IPS DF 4.7 (cell line): ENCODE measurements at regions not wholly inside any gene's neighbourhood (a gene's known extent, or its start where the extent isn't known, plus 50 kb on each side); places are given as distances from the start of the nearest gene placed in this dataset.

Source experiments
- DNase-seq: peaks from one replicate; pipeline ENCODE4 v3.0.0-alpha.2; 2013; ENCODE audit warnings: low spot score; ENCODE audit errors: extremely low read depth

GRCh38 chrX:5100004-5100403, 1128.7 kb downstream of the NLGN4X start:
- no peak for DNase-seq

DNA sequence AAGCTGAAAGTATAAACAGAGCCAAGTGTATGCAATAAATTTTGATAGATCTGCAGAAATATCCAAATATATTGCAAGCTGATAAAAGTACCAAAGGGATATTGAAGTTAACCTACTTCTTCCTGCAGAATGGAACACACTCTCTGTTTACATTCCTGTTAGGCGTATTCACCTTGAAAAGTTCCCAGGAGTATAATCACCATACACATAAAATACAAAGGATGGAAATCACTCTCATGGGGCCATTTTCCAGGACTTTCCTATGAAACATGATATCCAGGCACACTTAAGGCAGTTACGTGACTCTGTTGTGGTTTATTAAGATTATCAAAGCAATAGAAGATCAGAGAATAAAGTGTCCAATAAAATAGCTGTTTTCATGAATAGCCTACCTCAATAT, 1142.3 kb downstream of the NLGN4X start:
- no peak for DNase-seq

- DNase-seq, result no peak
Measured at GRCh38 chrX:5084279-5084678, 1144.4 kb downstream of the NLGN4X start.

DNA sequence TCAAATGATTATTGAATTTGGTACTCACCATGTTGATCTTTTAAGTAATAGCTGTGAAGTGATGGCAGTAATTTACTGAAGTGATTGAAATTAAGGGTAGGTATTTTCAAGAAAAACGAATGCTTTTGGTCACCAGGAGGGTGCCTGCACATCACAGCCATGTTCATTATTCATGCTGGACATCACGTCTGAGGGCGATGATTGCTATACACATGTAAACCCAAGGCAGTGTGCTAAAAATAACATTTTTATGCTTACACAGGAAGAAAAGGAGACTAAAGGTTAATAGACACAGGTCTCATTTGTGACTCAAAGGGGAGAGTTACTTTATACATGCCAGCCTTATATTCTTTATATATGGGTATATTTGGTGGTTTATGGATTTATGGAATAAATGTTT, 1146.0 kb downstream of the NLGN4X start:
- DNase-seq, result no peak

GRCh38 chrX:5080791-5081190, 1147.9 kb downstream of the NLGN4X start:
- DNase-seq, result no peak

DNA sequence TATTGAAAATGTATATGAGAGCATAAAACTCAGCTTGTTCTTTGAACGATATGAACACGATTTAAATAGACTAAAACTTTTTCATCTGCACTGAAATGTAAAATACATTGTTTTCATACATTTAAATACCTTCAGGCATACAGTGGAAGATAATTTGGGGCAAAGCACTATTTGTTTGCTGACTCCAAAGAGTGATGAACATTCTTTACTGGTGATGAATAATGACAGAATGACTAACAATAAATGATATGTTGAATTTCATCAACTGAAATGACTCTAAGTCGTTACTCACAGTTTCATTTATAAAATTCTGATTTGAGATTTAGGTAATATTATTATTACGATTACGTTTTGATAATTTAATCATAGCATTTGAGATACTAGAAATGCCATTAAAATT, 1160.1 kb downstream of the NLGN4X start:
- DNase-seq, result no peak

DNA sequence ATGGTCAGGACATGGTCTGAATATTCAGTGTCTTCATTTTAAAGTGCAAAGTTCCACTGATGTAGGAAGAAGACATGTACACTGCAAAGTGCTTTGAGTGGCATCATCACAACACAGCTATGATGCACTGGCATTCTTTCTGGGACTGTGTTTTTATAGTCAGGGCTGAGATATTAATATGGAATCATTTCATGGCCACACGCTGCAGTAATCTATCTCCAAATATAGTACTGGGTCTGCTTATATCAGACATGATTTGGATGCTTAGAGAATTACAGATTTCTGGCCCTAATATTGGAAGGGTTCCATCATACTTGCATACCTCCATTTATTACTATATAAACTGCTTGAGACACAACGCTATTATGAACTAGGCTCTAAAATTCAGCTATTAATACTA, 1170.9 kb downstream of the NLGN4X start:
- DNase-seq, result no peak

- DNase-seq, result no peak
Measured at GRCh38 chrX:5054852-5055251, 1173.8 kb downstream of the NLGN4X start.

GRCh38 chrX:5051831-5052491, 1176.7 kb downstream of the NLGN4X start:
- DNase-seq, result no peak

DNA sequence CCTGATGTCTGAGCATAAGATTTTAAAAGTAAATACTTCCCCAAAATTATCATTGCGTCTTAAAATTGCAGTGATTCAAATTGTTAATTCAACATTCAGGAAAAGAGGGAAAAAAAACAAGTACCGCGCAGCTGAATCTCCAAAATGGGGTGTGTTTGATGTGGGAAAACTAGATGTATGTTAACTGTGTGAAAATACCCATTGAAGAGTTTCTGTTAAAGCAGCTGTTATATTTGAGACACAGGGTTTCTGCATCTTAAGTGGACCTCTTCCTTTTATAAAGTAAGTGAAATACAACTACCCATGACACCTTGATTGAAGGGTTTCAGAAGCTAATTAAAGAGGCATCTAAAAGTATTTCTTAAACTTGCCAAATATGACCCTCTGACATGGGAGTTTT, 1186.1 kb downstream of the NLGN4X start:
- no peak for DNase-seq

GRCh38 chrX:5031792-5032191, 1196.9 kb downstream of the NLGN4X start:
- no peak for DNase-seq

GRCh38 chrX:5015451-5015850, 1213.2 kb downstream of the NLGN4X start:
- no peak for DNase-seq

- DNase-seq, result no peak
Measured at GRCh38 chrX:4994855-4995254, 1233.8 kb downstream of the NLGN4X start.

DNA sequence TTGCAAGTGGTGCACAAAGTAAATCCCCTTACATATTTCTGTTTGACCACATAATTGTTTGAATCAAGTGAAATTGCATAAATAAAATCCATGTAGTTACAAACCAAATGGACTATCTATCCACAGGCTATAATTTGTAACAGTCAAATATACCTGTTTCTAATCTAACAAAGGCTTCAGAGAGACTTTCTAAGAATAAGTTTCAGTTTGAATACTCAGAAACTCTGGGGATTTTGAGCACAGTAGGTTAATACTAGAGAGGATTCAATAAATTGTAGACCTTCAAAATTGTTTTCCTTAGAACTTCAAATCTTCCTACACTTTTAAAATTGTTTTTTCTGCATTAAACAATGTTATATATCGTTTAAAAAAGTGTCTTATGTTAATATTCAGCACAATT, 1250.1 kb downstream of the NLGN4X start:
- DNase-seq, result no peak

GRCh38 chrX:4971646-4972045, 1257.0 kb downstream of the NLGN4X start:
- no peak for DNase-seq

DNA sequence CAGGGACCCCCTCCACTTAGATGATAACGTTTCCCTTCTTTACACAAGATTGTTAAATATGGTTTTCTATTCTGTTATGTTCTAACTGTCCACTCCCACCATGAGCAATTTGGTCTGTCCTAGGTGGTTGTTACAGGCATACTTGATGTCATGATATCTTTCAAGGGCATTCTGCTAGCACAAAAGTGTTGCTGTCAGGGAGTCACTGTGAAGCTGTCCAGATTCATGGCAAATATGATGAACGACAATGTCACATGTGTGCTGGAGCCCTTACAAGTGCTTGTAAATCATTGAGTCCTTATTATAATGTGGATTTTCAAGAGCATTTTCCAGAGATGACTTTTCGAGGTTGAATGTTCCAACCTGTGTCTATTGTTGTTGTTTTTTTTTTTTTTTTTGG, 1250.7 kb upstream of the PRKX start:
- DNase-seq, result no peak

DNA sequence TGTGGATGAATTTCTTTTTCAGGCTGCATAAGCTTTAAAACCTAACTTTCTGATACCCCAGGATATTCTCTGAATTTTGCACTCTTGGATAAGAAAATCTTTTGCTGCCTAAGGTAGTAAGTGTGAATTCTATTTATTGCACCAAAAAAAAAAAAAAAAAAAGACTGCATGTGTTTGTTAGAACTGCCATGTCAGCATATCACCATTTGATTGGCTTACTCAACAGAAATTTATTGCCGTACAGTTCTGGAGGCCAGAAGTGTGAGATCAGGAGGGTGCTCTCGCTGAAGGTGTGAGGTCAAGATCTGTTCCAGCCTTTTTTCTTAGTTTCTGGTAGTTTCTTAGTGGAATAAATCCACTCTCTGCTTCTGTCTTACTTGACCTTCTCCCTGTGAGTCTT, 1250.0 kb upstream of the PRKX start:
- DNase-seq, result no peak

DNA sequence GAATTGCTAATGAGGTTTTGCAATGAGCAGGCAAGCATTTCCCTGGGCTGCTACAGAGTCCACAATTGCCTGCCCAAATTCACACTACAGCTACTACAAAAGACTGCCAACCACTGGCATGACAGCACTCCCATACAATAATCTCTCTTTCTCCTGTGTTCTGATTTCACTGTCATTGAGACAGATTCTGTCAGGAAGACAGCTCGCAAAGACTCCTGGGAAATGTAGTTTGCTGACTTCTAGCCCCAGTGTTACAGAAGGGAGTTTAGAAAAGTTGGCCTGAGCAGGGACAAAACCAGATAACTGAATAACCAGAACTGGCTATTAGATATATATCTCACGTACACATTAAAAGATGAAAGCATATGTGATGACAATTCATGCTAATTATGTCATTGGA, 1231.3 kb upstream of the PRKX start:
- no peak for DNase-seq

DNA sequence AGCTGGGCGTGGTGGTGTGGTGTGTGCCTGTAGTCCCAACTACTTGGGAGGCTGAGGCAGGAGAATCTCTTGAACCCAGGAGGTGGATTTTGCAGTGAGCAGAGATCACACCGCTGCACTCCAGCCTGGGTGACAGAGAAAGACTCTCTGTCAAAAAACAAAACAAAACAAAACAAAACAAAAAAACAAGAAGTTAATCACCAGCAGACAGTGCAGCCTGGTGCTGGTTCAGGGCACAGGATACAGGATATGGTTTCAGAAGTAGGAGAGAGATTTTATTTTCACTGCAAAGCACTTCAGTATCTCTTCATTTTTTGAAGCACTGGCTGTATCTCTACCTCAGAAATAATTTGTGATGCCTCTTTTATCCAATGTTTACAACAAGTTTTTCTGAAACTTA, 1222.9 kb upstream of the PRKX start:
- no peak for DNase-seq

GRCh38 chrX:4935846-4936245, 1222.4 kb upstream of the PRKX start:
- DNase-seq, result no peak

DNA sequence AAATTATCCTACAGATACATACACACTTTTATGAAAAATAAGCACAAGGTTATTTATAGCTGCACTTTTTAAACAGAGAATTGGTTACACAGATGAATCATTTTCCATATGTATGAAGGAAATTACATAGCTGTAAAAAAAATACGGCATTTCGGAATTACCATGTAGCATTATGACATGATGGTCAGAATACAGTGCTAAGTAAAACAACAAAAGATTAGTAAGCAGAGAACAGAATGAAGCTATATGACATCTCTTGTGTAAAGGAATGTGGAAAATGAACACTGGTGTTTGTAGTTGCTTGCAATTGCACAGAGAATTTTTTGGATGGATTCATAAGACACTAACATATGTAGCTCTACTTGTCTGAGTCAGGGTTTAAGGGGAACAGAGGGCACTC, 1222.0 kb upstream of the PRKX start:
- no peak for DNase-seq

GRCh38 chrX:4932790-4933189, 1219.3 kb upstream of the PRKX start:
- no peak for DNase-seq

GRCh38 chrX:4930426-4930825, 1217.0 kb upstream of the PRKX start:
- DNase-seq, result no peak

DNA sequence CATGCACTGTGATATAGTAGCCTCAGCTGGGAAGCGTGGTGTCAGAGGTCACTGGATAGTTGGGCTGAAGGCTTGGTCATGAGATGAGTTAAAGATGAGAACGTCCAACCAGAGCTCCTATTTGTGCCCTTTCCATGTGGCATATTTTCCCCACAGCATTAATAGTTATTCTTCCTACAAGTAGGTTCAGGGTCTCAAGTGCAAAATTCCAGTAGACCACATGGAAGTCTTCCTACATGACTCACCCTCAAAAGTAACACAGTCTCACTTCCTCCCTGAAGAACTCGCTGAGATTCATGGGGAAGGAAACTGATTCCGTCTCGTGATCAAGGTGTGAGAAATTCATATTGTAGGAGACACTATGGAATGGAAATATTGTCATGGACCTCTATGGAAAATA, 1212.5 kb upstream of the PRKX start:
- DNase-seq, result no peak
